CD14-positive monocyte (primary cell): ENCODE measurements at regions not wholly inside any gene's neighbourhood (a gene's known extent, or its start where the extent isn't known, plus 50 kb on each side); places are given as distances from the start of the nearest gene placed in this dataset.

Source experiments
- DNase-seq, 3 donors: peaks; one replicate each; pipeline ENCODE4 v3.0.0-alpha.2; 2011 to 2022
- H2AFZ ChIP-seq: 2 replicates; pipeline ENCODE4 v1.6.0; 2012; ENCODE audit warnings: mild to moderate bottlenecking, low read depth, low read length, inconsistent platforms; ENCODE audit not compliant: insufficient read depth, poor library complexity, severe bottlenecking
- H3K27ac ChIP-seq, 2 donors: 1 replicate in 1 of 2; 2 replicates in 1 of 2; pipeline ENCODE4 v1.5.1; 2012 to 2013; ENCODE audit warnings: low read length in 2 of 2, control low read depth in 1 of 2, inconsistent platforms in 1 of 2, low read depth in 1 of 2, mild to moderate bottlenecking in 1 of 2
- H3K27me3 ChIP-seq, 2 donors: one replicate each; pipeline versions ENCODE4 v1.6.0 to v1.6.1; 2011 to 2013; ENCODE audit warnings: low read length in 2 of 2; ENCODE audit not compliant: control insufficient read depth in 2 of 2, insufficient read depth in 2 of 2
- H3K36me3 ChIP-seq, 2 donors: replicated peaks in 1 of 2; 1 replicate in 1 of 2; 2 replicates in 1 of 2; pipeline versions ENCODE4 v1.5.1 to v1.6.1; 2012 to 2013; ENCODE audit warnings: low read length in 2 of 2, control low read depth in 1 of 2, inconsistent platforms in 1 of 2, mild to moderate bottlenecking in 1 of 2; ENCODE audit not compliant: insufficient read depth in 2 of 2, control insufficient read depth in 1 of 2
- H3K4me1 ChIP-seq, 2 donors: 1 replicate in 1 of 2; 2 replicates in 1 of 2; pipeline versions ENCODE4 v1.5.1 to v1.6.1; 2012 to 2013; ENCODE audit warnings: low read length in 2 of 2, control low read depth in 1 of 2, inconsistent platforms in 1 of 2, mild to moderate bottlenecking in 1 of 2, moderate library complexity in 1 of 2; ENCODE audit not compliant: insufficient read depth in 2 of 2, control insufficient read depth in 1 of 2
- H3K4me2 ChIP-seq: replicated peaks from 2 replicates; pipeline ENCODE3; 2012; ENCODE audit warnings: low read length, moderate library complexity, mild to moderate bottlenecking; ENCODE audit not compliant: poor library complexity, severe bottlenecking; ENCODE audit errors: extremely low read depth
- H3K4me3 ChIP-seq, 3 experiments: fragments of 200-600 bp in 1 of 3; sonication (generic) in 1 of 3; replicated peaks in 1 of 3; 1 replicate in 2 of 3; 2 replicates in 1 of 3; pipeline ENCODE4 v1.5.1; 2011 to 2013; ENCODE audit warnings: low read length in 3 of 3, mild to moderate bottlenecking in 3 of 3, control low read depth in 2 of 3, low read depth in 2 of 3, inconsistent platforms in 1 of 3, moderate library complexity in 1 of 3
- H3K79me2 ChIP-seq: 2 replicates; pipeline ENCODE4 v1.6.0; 2012; ENCODE audit warnings: mild to moderate bottlenecking, control low read depth, inconsistent platforms, low read length, moderate library complexity; ENCODE audit not compliant: insufficient read depth
- H3K9ac ChIP-seq: 2 replicates; pipeline ENCODE4 v1.6.0; 2017; ENCODE audit warnings: low read length, mild to moderate bottlenecking; ENCODE audit not compliant: insufficient read depth, poor library complexity, severe bottlenecking
- H3K9me3 ChIP-seq, 2 donors: replicated peaks in 1 of 2; 1 replicate in 1 of 2; 2 replicates in 1 of 2; pipeline versions ENCODE4 v1.5.1 to v1.6.1; 2012 to 2013; ENCODE audit warnings: low read length in 2 of 2, control low read depth in 1 of 2; ENCODE audit not compliant: control insufficient read depth in 1 of 2, insufficient read depth in 1 of 2
- H4K20me1 ChIP-seq: 2 replicates; pipeline ENCODE4 v1.6.0; 2012; ENCODE audit warnings: mild to moderate bottlenecking, low read length, control low read depth, moderate library complexity; ENCODE audit not compliant: insufficient read depth
- H3K27ac Mint-ChIP-seq, 7 donors: one replicate each; pipeline ENCODE4 v1.8.0; 2020; ENCODE audit warnings: mild to moderate bottlenecking in 7 of 7, mixed read lengths in 7 of 7, moderate library complexity in 6 of 7, inconsistent platforms in 2 of 7
- H3K27me3 Mint-ChIP-seq, 3 donors: one replicate each; pipeline ENCODE4 v1.8.0; 2021 to 2022; ENCODE audit warnings: low read depth in 3 of 3, mild to moderate bottlenecking in 3 of 3, mixed read lengths in 3 of 3, moderate library complexity in 3 of 3, inconsistent platforms in 1 of 3
- H3K36me3 Mint-ChIP-seq, 2 donors: one replicate each; pipeline ENCODE4 v1.8.0; 2020; ENCODE audit warnings: mixed read lengths in 2 of 2, inconsistent platforms in 1 of 2, mild to moderate bottlenecking in 1 of 2
- H3K4me1 Mint-ChIP-seq: one replicate; pipeline ENCODE4 v1.8.0; 2020; ENCODE audit warnings: mild to moderate bottlenecking, mixed read lengths
- H3K4me3 Mint-ChIP-seq, 2 donors: one replicate each; pipeline ENCODE4 v1.8.0; 2020; ENCODE audit warnings: mild to moderate bottlenecking in 2 of 2, mixed read lengths in 2 of 2, moderate library complexity in 1 of 2
- H3K9me3 Mint-ChIP-seq, 7 donors: one replicate each; pipeline ENCODE4 v1.8.0; 2020 to 2022; ENCODE audit warnings: mixed read lengths in 7 of 7, mild to moderate bottlenecking in 6 of 7, moderate library complexity in 6 of 7, inconsistent platforms in 2 of 7
- WGBS: methylation state at CpG from one replicate; pipeline ENCODE4 v1.1.5; 2013; ENCODE audit warnings: missing lambda C conversion rate; ENCODE audit not compliant: insufficient coverage; 5-methylcytosine and 5-hydroxymethylcytosine counted together
- intact Hi-C, 2 donors: fragments of 100-400 bp; cut with micrococcal nuclease; formaldehyde crosslinking; loops; one replicate each; pipeline versions ENCODE4 v1.15.0 to v1.15.1; 2023
- TF ChIP-seq, protein P1 (sequence below): fragments of 200-600 bp; IDR thresholded peaks from one replicate; pipeline ENCODE4 v1.8.0; 2022; ENCODE audit warnings: antibody characterized with exemption, mild to moderate bottlenecking

- H3K27ac ChIP-seq: no peak overlapping the region
- intact Hi-C loops: no loop called here
- Mint-ChIP-seq H3K36me3 (no peaks in the 10 kb centered on the region), H3K4me3 (no peak overlapping the region), H3K27me3 (no peaks in the 10 kb centered on the region), H3K4me1 (no peaks in the 10 kb centered on the region), H3K9me3 (peaks cover 0 to 5% (median 0%) of the 10 kb centered on the region in 7 donors), H3K27ac (no peak overlapping the region)
- TF ChIP-seq, protein P1, sequence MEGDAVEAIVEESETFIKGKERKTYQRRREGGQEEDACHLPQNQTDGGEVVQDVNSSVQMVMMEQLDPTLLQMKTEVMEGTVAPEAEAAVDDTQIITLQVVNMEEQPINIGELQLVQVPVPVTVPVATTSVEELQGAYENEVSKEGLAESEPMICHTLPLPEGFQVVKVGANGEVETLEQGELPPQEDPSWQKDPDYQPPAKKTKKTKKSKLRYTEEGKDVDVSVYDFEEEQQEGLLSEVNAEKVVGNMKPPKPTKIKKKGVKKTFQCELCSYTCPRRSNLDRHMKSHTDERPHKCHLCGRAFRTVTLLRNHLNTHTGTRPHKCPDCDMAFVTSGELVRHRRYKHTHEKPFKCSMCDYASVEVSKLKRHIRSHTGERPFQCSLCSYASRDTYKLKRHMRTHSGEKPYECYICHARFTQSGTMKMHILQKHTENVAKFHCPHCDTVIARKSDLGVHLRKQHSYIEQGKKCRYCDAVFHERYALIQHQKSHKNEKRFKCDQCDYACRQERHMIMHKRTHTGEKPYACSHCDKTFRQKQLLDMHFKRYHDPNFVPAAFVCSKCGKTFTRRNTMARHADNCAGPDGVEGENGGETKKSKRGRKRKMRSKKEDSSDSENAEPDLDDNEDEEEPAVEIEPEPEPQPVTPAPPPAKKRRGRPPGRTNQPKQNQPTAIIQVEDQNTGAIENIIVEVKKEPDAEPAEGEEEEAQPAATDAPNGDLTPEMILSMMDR: no peak
- H3K27me3 ChIP-seq: no peaks in the 10 kb centered on the region
- DNase-seq: no peak
- no peak overlapping the region for H3K4me2 ChIP-seq
- no peaks in the 10 kb centered on the region for H3K79me2 ChIP-seq
- WGBS: no CpG with 5 or more reads among the region's 3 CpGs
- no peaks in the 10 kb centered on the region for H4K20me1 ChIP-seq
- H3K9me3 ChIP-seq: peaks cover 0 to 3% of the 10 kb centered on the region in 2 donors
- no peaks in the 10 kb centered on the region for H3K4me1 ChIP-seq
- no peaks in the 10 kb centered on the region for H3K36me3 ChIP-seq
- no peak overlapping the region for H2AFZ ChIP-seq
- no peak overlapping the region for H3K4me3 ChIP-seq
- no peak overlapping the region for H3K9ac ChIP-seq
Measured at GRCh38 chr16:64019339-64019738, 1102.5 kb downstream of the CDH11 start.

- no peak overlapping the region for H3K4me3 Mint-ChIP-seq
- H3K27ac Mint-ChIP-seq: no peak overlapping the region
- WGBS: 67% methylated on average over 1 of the region's 1 CpG
- no peak overlapping the region for H3K27ac ChIP-seq
- no peaks in the 10 kb centered on the region for H3K36me3 ChIP-seq
- DNase-seq: no peak
- TF ChIP-seq, protein P1: no peak
- no peaks in the 10 kb centered on the region for H3K36me3 Mint-ChIP-seq
- H4K20me1 ChIP-seq: no peaks in the 10 kb centered on the region
- no peaks in the 10 kb centered on the region for H3K27me3 ChIP-seq
- H3K9me3 Mint-ChIP-seq: peaks cover 0 to 2% (median 0%) of the 10 kb centered on the region in 7 donors
- H3K4me1 Mint-ChIP-seq: no peaks in the 10 kb centered on the region
- no peaks in the 10 kb centered on the region for H3K4me1 ChIP-seq
- H3K4me2 ChIP-seq: no peak overlapping the region
- H3K9me3 ChIP-seq: peaks cover 0 to 3% of the 10 kb centered on the region in 2 donors
- H3K9ac ChIP-seq: no peak overlapping the region
- H3K27me3 Mint-ChIP-seq: no peaks in the 10 kb centered on the region
- no peak overlapping the region for H3K4me3 ChIP-seq
- no peak overlapping the region for H2AFZ ChIP-seq
- intact Hi-C loops: no loop called here
- H3K79me2 ChIP-seq: no peaks in the 10 kb centered on the region
Measured at GRCh38 chr16:64017796-64018195, 1104.1 kb downstream of the CDH11 start.
